ENCODE measurements at regions not wholly inside any gene's neighbourhood (a gene's known extent, or its start where the extent isn't known, plus 50 kb on each side); places are given as distances from the start of the nearest gene placed in this dataset.
"Not testable (repeated sequence)": the region's sequence is repeated elsewhere in the genome, so short reads cannot be mapped to it uniquely, and the experiment has no call there.

GRCh38 chr5:2866662-2867372 lies 115.3 kb upstream of the IRX2 start:
- in situ Hi-C loops (cut with HindIII; ENCODE audit: low sequenced_read_pairs): no loop called here
- no peak overlapping the region for H3K4me3 ChIP-seq (ENCODE audit: low read depth, low read length)
- TF ChIP-seq, protein P1, sequence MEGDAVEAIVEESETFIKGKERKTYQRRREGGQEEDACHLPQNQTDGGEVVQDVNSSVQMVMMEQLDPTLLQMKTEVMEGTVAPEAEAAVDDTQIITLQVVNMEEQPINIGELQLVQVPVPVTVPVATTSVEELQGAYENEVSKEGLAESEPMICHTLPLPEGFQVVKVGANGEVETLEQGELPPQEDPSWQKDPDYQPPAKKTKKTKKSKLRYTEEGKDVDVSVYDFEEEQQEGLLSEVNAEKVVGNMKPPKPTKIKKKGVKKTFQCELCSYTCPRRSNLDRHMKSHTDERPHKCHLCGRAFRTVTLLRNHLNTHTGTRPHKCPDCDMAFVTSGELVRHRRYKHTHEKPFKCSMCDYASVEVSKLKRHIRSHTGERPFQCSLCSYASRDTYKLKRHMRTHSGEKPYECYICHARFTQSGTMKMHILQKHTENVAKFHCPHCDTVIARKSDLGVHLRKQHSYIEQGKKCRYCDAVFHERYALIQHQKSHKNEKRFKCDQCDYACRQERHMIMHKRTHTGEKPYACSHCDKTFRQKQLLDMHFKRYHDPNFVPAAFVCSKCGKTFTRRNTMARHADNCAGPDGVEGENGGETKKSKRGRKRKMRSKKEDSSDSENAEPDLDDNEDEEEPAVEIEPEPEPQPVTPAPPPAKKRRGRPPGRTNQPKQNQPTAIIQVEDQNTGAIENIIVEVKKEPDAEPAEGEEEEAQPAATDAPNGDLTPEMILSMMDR (IDR thresholded peaks at IDR 0.05; ENCODE audit: low read depth, low read length): no peak
- no peak for DNase-seq (ENCODE audit: low read depth, low spot score)

DNA sequence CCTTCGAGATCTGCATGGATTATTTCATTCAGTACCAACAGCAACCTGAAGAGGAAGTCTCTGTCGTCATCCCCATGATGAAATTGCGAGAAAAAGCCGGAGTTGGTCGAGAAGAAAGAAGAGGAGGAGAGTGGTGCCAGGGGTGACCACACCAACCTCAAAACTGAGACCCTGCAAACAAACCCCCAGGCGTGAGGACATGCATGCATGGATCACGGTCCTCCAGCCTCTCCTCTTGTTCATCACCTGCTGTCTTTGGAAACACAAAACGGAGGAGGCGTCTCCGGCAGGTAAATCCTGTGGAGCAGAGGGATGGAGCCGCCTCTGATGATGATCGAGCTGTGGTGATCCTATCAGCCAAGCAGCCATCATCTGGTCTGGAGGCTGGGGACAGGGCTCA lies 114.4 kb upstream of the IRX2 start:
- TF ChIP-seq, protein P1 (IDR thresholded peaks at IDR 0.05; ENCODE audit: low read depth, low read length): no peak
- H3K4me3 ChIP-seq (ENCODE audit: low read depth, low read length): no peak overlapping the region
- DNase-seq (ENCODE audit: low read depth, low spot score): no peak
- in situ Hi-C loops (cut with HindIII; ENCODE audit: low sequenced_read_pairs): no loop called here

GRCh38 chr5:2864515-2865105 lies 113.1 kb upstream of the IRX2 start:
- DNase-seq (ENCODE audit: low read depth, low spot score): no peak
- TF ChIP-seq, protein P1 (IDR thresholded peaks at IDR 0.05; ENCODE audit: low read depth, low read length): no peak
- no peak overlapping the region for H3K4me3 ChIP-seq (ENCODE audit: low read depth, low read length)
- in situ Hi-C loops (cut with HindIII; ENCODE audit: low sequenced_read_pairs): no loop called here

- DNase-seq (ENCODE audit: low read depth, low spot score): no peak
Observed at GRCh38 chr5:2863675-2864433, 112.4 kb upstream of the IRX2 start.

GRCh38 chr5:2863133-2863532 lies 111.7 kb upstream of the IRX2 start:
- TF ChIP-seq, protein P1 (IDR thresholded peaks at IDR 0.05; ENCODE audit: low read depth, low read length): no peak
- no peak for DNase-seq (ENCODE audit: low read depth, low spot score)
- in situ Hi-C loops (cut with HindIII; ENCODE audit: low sequenced_read_pairs): no loop called here
- no peak overlapping the region for H3K4me3 ChIP-seq (ENCODE audit: low read depth, low read length)

More at GRCh38 chr5:2863675-2864433, 112.4 kb upstream of the IRX2 start:
- TF ChIP-seq, protein P1 (IDR thresholded peaks at IDR 0.05; ENCODE audit: low read depth, low read length): no peak
- in situ Hi-C loops (cut with HindIII; ENCODE audit: low sequenced_read_pairs): no loop called here
- no peak overlapping the region for H3K4me3 ChIP-seq (ENCODE audit: low read depth, low read length)

DNA sequence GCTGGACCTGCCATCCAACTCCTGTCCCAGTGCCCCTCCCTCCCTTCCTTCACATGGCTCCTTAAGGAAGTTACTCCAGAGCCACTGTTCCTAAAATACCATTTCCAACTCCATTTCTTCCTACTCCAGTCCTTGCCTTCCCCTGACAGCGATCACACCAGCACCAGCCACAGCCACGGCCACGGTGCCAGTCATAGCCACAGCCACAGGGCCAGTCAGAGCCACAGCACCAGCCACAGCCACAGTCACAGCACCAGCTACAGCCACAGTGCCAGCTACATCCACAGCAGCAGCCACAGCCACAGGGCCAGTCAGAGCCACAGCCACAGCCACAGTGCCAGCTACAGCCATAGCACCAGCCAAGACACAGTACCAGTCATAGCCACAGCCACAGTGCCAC lies 110.7 kb upstream of the IRX2 start:
- DNase-seq (ENCODE audit: low read depth, low spot score); in situ Hi-C loops (cut with HindIII; ENCODE audit: low sequenced_read_pairs); H3K4me3 ChIP-seq (ENCODE audit: low read depth, low read length): not testable (repeated sequence)

DNA sequence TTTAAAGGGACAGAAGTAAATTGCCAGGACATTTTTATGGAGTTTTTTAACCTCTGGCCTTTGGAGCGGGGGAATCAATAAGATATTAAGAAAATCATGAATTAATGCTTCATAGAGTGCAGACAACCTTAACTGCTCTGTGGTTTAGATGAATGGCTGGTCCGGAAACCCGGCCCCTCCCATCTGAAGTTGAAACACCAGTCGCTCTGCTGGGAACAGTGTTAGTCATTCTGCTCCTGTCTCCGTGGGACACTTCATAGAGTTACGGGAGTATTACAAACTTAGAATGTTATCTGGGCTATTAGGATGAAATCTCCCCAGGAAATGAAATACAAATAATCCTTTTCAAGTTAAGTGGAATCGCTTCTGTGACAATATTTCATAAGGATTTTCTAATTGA lies 110.1 kb upstream of the IRX2 start:
- TF ChIP-seq, protein P1 (IDR thresholded peaks at IDR 0.05; ENCODE audit: low read depth, low read length): no peak
- no peak for DNase-seq (ENCODE audit: low read depth, low spot score)

More for the DNA sequence above, 110.1 kb upstream of the IRX2 start:
- H3K4me3 ChIP-seq (ENCODE audit: low read depth, low read length): no peak overlapping the region
- in situ Hi-C loops (cut with HindIII; ENCODE audit: low sequenced_read_pairs): no loop called here

Measured in astrocyte of the spinal cord (primary cell).